GM18511 (cell line): ENCODE measurements at regions not wholly inside any gene's neighbourhood (a gene's known extent, or its start where the extent isn't known, plus 50 kb on each side); places are given as distances from the start of the nearest gene placed in this dataset.
"Not testable (repeated sequence)": the region's sequence is repeated elsewhere in the genome, so short reads cannot be mapped to it uniquely, and the experiment has no call there.

Experiments
- ATAC-seq: cut with Tn5 transposase; IDR thresholded peaks from one replicate; pipeline ENCODE4 v1.9.1; 2021; ENCODE audit warnings: mild to moderate bottlenecking, moderate library complexity; ENCODE audit not compliant: unreplicated experiment

DNA sequence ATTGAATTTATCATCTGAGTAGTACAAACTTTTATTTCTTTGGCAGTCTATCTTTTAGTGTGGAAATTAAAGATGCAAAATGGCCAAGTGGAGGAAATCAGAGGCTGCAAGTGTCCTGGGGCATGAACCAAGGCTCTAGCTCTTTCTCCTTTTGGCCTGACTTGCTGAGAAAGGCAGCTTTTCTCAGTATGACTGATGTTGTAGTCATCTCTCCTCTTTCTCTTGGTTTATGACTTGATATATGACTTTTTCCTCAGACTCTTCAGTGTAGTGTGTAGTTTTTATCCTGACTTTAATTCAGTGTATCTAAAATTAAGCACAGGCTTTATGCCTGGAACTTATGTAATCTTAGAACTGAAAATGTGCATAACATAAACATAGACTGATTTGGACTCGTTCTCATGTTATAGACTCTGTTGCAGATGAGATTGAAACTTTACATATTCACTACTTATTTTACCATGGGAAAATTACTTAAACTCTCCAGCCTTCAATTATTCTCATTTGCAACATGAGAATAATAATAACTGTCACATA is 65.7 kb downstream of the SLITRK5 start:
- ATAC-seq, result no peak

- ATAC-seq, result no peak
Measured at GRCh38 chr13:87754097-87754496, 82.9 kb downstream of the SLITRK5 start.

DNA sequence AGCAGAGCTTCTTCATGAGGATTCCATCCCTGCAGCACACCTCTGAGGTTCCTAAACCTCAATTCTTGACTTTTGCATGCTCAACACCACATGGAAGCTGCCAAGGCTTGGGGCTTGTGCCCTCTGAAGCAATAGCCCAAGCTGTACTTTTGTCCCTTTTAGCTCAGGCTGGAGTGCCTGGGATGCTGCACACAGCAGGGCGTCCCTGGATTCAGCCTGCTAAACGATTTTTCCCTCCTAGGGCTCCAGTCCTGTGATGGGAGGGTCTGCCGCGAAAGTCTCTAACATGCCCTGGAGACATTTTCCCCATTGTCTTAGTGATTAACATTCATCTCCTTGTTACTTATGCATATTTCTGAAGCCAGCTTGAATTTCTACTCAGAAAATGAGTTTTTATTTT is 98.3 kb downstream of the SLITRK5 start:
- no peak for ATAC-seq

- no peak for ATAC-seq
Measured at GRCh38 chr13:87777387-87777786, 106.2 kb downstream of the SLITRK5 start.

- no peak for ATAC-seq
Measured at GRCh38 chr13:87778128-87778527, 107.0 kb downstream of the SLITRK5 start.

DNA sequence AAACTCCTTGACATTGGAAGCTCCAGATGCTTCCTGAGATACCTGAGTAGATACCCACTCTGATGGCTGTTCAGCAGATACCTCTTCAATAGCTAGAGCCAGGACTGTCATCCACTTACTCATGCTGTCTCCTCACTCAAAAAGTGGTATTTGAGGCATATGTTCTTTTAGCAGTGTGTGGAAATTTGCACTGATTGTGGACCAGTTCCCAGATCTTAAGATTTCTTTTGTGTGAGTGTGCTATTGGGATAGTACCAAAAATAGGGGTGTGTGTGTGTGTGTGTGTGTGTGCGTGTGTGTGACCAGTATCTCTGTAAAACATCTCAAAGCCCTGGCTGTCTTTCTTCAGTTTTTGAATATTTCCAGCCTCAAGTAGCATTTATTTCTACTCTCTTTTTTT is 108.3 kb downstream of the SLITRK5 start:
- ATAC-seq, result no peak

- no peak for ATAC-seq
Measured at GRCh38 chr13:87783366-87783765, 112.2 kb downstream of the SLITRK5 start.

- no peak for ATAC-seq
Measured at GRCh38 chr13:87788363-87788762, 117.2 kb downstream of the SLITRK5 start.

- ATAC-seq, result no peak
Measured at GRCh38 chr13:87792878-87793277, 121.7 kb downstream of the SLITRK5 start.

- no peak for ATAC-seq
Measured at GRCh38 chr13:87798536-87798935, 127.4 kb downstream of the SLITRK5 start.

- ATAC-seq, result no peak
Measured at GRCh38 chr13:87810391-87810801, 139.2 kb downstream of the SLITRK5 start.

GRCh38 chr13:87810920-87811344 is 139.8 kb downstream of the SLITRK5 start:
- no peak for ATAC-seq

DNA sequence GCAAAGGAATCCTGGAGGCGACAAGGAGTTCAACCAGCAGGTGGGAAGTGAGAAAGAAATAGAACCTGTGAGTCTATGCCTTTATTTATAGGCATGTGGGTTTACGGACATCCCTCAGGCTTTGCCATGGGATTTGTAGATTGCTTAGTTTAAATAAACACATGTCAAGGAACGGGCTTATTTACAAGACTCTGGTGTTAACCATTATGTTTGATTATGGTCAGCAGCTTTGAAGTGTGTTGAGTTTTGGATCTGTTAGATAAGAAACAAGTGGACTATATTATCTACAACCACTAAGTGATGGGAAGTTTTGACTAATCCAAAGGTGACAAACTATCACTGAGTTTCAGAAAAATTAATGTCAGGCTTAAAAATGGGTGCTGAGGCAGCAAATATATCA is 143.2 kb downstream of the SLITRK5 start:
- ATAC-seq, result no peak

- no peak for ATAC-seq
Measured at GRCh38 chr13:87820241-87820640, 149.1 kb downstream of the SLITRK5 start.

- no peak for ATAC-seq
Measured at GRCh38 chr13:87821512-87821911, 150.3 kb downstream of the SLITRK5 start.

GRCh38 chr13:87826301-87826700 is 155.1 kb downstream of the SLITRK5 start:
- not testable (repeated sequence) for ATAC-seq

DNA sequence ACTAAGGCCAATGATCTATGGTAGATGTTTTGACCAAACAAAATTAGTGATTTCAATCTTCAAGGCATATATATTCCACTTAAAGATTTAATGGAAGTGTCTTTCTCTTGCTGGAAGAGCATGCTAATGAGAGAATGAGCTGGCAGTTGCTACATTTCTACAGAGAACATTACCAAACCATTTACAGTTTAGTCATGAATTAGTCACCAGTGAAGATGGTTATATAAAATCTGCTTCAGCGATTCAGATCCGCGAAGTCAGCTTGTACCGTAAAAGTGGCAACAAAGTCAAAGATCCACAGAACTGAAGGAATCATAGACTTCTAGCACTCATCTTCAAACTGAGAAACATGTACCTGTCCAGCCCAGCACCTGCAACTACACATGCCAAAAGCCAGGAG is 156.3 kb downstream of the SLITRK5 start:
- ATAC-seq, result no peak

DNA sequence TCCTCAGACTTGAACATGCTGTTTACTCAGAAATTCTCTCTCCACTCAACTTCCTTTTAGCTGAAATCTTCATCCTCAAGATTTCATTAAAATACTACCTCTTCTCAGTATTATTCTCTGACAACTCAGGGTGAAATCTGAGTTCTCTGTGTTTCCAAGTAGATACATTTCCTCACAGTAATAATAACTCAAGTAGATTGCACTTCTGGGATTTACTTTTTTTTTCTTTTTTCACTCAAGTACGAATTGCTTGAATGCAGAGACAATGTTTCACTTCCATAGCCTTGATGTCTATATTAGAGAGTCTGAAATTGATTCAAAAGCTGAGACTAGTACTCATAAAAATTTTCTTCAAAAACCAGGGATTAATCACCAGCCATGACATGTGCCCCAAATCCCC is 166.4 kb downstream of the SLITRK5 start:
- ATAC-seq, result no peak

- ATAC-seq, result no peak
Measured at GRCh38 chr13:87837946-87838345, 166.8 kb downstream of the SLITRK5 start.

DNA sequence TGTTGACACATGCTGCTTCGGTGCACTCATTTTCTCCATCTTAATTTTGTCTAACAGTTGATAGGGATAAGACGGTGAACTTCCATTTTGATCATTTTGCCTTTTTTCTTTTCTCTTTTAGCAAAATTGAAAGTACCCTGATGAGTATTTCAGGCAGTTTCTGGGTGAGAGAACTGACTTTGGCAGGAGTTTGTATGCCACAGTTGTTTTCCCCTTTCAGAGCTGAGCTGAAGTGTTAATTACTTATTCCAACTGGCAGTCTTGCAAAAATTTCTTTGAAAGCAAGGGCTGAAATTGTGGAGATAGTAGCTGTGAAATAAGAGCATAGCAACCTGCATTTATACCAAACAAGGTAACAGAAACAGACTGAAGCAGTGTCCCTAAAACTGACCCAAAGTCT is 180.2 kb downstream of the SLITRK5 start:
- no peak for ATAC-seq

- ATAC-seq, result no peak
Measured at GRCh38 chr13:87855553-87855952, 184.4 kb downstream of the SLITRK5 start.

GRCh38 chr13:87859261-87859660 is 188.1 kb downstream of the SLITRK5 start:
- no peak for ATAC-seq

DNA sequence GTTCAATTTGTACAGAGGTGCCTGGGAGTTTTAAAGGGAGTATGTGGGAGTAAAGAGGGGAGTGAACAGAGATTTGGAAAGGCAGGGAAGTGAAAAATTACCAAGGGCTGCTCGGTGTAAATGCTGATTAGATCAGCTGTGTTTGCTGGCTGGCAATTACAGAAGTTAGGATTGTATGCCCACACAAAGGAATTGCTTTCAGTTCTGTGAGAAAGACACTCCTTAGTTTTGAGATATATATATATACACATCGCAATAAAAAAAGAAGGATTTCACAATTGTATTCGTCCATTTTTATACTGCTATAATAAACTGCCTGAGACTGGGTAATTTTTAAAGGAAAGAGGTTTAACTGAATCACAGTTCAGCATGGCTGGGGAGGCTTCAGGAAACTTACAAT is 196.3 kb downstream of the SLITRK5 start:
- ATAC-seq, result no peak

GRCh38 chr13:87868731-87869130 is 197.6 kb downstream of the SLITRK5 start:
- ATAC-seq, result no peak
